ENCODE measurements at regions not wholly inside any gene's neighbourhood (a gene's known extent, or its start where the extent isn't known, plus 50 kb on each side); places are given as distances from the start of the nearest gene placed in this dataset.

- Mint-ChIP-seq H3K27ac (no peak overlapping the region), H3K4me3 (no peak overlapping the region), H3K4me1 (peaks cover 24% of the 10 kb centered on the region), H3K27me3 (ENCODE audit: low read depth, poor library complexity) (peaks cover 11% of the 10 kb centered on the region), H3K9me3 (no peaks in the 10 kb centered on the region), H3K36me3 (ENCODE audit: low read depth) (no peaks in the 10 kb centered on the region)
- no peak for TF ChIP-seq CTCF (IDR thresholded peaks at IDR 0.05)
- DNase-seq: no peak
Observed at GRCh38 chr5:138697720-138698360, 55.4 kb upstream of the CTNNA1 start.

GRCh38 chr5:138696501-138696900 lies 56.7 kb upstream of the CTNNA1 start:
- Mint-ChIP-seq H3K4me3 (no peak overlapping the region), H3K36me3 (ENCODE audit: low read depth) (no peaks in the 10 kb centered on the region), H3K27me3 (ENCODE audit: low read depth, poor library complexity) (peaks cover 11% of the 10 kb centered on the region), H3K27ac (no peak overlapping the region), H3K4me1 (peaks cover 10% of the 10 kb centered on the region), H3K9me3 (no peaks in the 10 kb centered on the region)
- no peak for TF ChIP-seq CTCF (IDR thresholded peaks at IDR 0.05)
- DNase-seq: no peak

GRCh38 chr5:138695781-138696180 lies 57.4 kb upstream of the CTNNA1 start:
- H3K4me3 Mint-ChIP-seq: no peak overlapping the region
- peaks cover 5% of the 10 kb centered on the region for H3K4me1 Mint-ChIP-seq
- no peaks in the 10 kb centered on the region for H3K36me3 Mint-ChIP-seq (ENCODE audit: low read depth)
- TF ChIP-seq CTCF (IDR thresholded peaks at IDR 0.05): no peak
- no peaks in the 10 kb centered on the region for H3K9me3 Mint-ChIP-seq
- no peak overlapping the region for H3K27ac Mint-ChIP-seq
- peaks cover 15% of the 10 kb centered on the region for H3K27me3 Mint-ChIP-seq (ENCODE audit: low read depth, poor library complexity)
- no peak for DNase-seq

DNA sequence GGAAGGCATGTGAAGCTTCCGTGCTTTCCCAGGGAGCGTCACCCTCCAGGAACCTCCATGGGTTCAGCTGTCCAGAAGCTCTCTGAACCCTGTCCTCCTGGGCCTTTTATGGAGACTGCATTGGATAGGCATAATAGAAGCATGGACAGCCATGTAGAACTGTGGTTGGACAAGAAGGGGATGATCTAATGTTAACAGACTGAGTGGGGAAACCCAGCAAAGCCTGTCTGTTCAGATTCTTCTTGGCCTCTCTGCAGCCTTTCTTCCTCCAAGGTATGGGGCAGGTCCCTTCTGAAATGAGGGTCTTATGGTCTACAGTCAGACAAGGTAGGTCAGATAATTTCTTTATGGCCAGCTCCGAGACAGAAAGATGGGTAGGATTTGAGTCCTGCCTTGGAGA lies 59.1 kb upstream of the CTNNA1 start:
- Mint-ChIP-seq H3K36me3 (ENCODE audit: low read depth) (no peaks in the 10 kb centered on the region), H3K4me3 (no peak overlapping the region), H3K27ac (no peak overlapping the region), H3K9me3 (no peaks in the 10 kb centered on the region), H3K27me3 (ENCODE audit: low read depth, poor library complexity) (peaks cover 8% of the 10 kb centered on the region), H3K4me1 (peaks cover 5% of the 10 kb centered on the region)
- no peak for TF ChIP-seq CTCF (IDR thresholded peaks at IDR 0.05)
- DNase-seq: no peak

DNA sequence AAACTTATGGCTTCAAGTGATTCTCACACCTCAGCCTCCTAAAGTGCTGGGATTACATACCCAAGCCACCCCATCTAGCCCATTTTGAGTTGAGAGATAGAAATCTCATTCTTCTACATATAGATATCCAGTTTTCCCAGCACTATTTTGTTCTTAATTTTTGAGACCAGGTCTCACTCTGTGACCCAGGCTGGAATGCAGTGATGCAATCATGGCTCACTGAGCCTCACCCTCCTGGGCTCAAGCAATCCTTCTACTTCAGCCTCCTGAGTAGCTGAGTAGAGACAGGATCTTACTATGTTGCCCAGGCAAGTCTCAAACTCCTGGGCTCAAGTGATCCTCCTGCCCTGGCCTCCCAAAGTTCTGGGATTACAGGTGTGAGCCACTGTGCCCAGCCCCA lies 60.9 kb upstream of the CTNNA1 start:
- no peak for DNase-seq
- no peaks in the 10 kb centered on the region for H3K4me1 Mint-ChIP-seq
- H3K27ac Mint-ChIP-seq: no peak overlapping the region
- TF ChIP-seq CTCF (IDR thresholded peaks at IDR 0.05): no peak
- H3K4me3 Mint-ChIP-seq: no peak overlapping the region
- H3K36me3 Mint-ChIP-seq (ENCODE audit: low read depth): no peaks in the 10 kb centered on the region
- peaks cover 8% of the 10 kb centered on the region for H3K27me3 Mint-ChIP-seq (ENCODE audit: low read depth, poor library complexity)
- peaks cover 6% of the 10 kb centered on the region for H3K9me3 Mint-ChIP-seq

- no peak for DNase-seq
- Mint-ChIP-seq H3K27ac (no peak overlapping the region), H3K9me3 (peaks cover 38% of the 10 kb centered on the region), H3K36me3 (ENCODE audit: low read depth) (no peaks in the 10 kb centered on the region), H3K4me1 (peaks cover 9% of the 10 kb centered on the region), H3K4me3 (no peak overlapping the region), H3K27me3 (ENCODE audit: low read depth, poor library complexity) (peaks cover 8% of the 10 kb centered on the region)
- no peak for TF ChIP-seq CTCF (IDR thresholded peaks at IDR 0.05)
Observed at GRCh38 chr5:138686668-138687067, 66.6 kb upstream of the CTNNA1 start.

Data from nephron progenitor cell (in vitro differentiated cells).